Psoas muscle (tissue), 7 donors: ENCODE measurements at regions not wholly inside any gene's neighbourhood (a gene's known extent, or its start where the extent isn't known, plus 50 kb on each side); places are given as distances from the start of the nearest gene placed in this dataset.

ENCODE experiments used
- ATAC-seq, 4 donors: fragments of 200-7000 bp; cut with Tn5 transposase; one replicate each; pipeline ENCODE4 v1.9.1; 2020; ENCODE audit warnings: moderate library complexity in 3 of 4, mild to moderate bottlenecking in 2 of 4
- DNase-seq, 2 donors: peaks; one replicate each; pipeline ENCODE4 v3.0.0-alpha.2; 2020
- H3K27ac ChIP-seq: fragments of 200-600 bp; one replicate; pipeline ENCODE4 v1.8.0; 2022
- H3K27me3 ChIP-seq, 3 donors: fragments of 200-600 bp in 1 of 3; one replicate each; pipeline versions ENCODE4 v1.6.1 to v1.8.0; 2013 to 2022; ENCODE audit warnings: low read length in 2 of 3, mild to moderate bottlenecking in 2 of 3, moderate library complexity in 1 of 3; ENCODE audit not compliant: insufficient read depth in 3 of 3
- H3K36me3 ChIP-seq, 2 donors: fragments of 200-600 bp in 1 of 2; one replicate each; pipeline versions ENCODE4 v1.6.1 to v1.8.0; 2013 to 2022; ENCODE audit warnings: low read depth in 1 of 2, mild to moderate bottlenecking in 1 of 2, moderate library complexity in 1 of 2; ENCODE audit not compliant: insufficient read depth in 1 of 2
- H3K4me1 ChIP-seq: fragments of 200-600 bp; one replicate; pipeline ENCODE4 v1.8.0; 2022
- H3K4me3 ChIP-seq: fragments of 200-600 bp; one replicate; pipeline ENCODE4 v1.8.0; 2022; ENCODE audit warnings: mild to moderate bottlenecking
- H3K9me3 ChIP-seq: fragments of 200-600 bp; one replicate; pipeline ENCODE4 v1.8.0; 2022
- WGBS, 3 donors: extraction: QIAGEN DNeasy Blood & Tissue Kit; methylation state at CpG; one replicate each; pipeline versions ENCODE4 v1.1.6 to v1.1.7; 2013; 5-methylcytosine and 5-hydroxymethylcytosine counted together
- intact Hi-C, 2 donors: fragments of 100-400 bp; cut with DNase I; formaldehyde crosslinking; loops; one replicate each; pipeline versions ENCODE4 v1.11.0 to v1.14.2; 2022
- TF ChIP-seq, protein P1 (sequence below): fragments of 200-600 bp; IDR thresholded peaks from one replicate; pipeline ENCODE4 v1.8.0; 2022; ENCODE audit warnings: antibody characterized with exemption
- donor health status: healthy with polysubstance abuse.
- donor health status: DM: no; HTN: no; CAD: no; lungs with moderate emphysema.
- donor health status: Bipolar disorder and iron deficiency.
- donor health status: healthy.
- donor health status: DM: yes; HTN: yes; CAD: no.
- donor health status: DM: no; HTN: no; CAD: no.
- donor health status: DM: yes; HTN: yes; CAD: no.

GRCh38 chr1:217088011-217088410 is 364.8 kb upstream of the ESRRG start:
- no peak for ATAC-seq
- intact Hi-C loops = no loop called here
- WGBS, 3 donors = 50 to 66% (median 59%) methylated on average over 3 of the region's 3 CpGs
- Histone ChIP-seq H3K27ac (no peak overlapping the region), H3K36me3 (no peaks in the 10 kb centered on the region), H3K4me1 (no peaks in the 10 kb centered on the region), H3K4me3 (no peak overlapping the region), H3K9me3 (no peaks in the 10 kb centered on the region), H3K27me3 (peaks cover 0 to 4% (median 0%) of the 10 kb centered on the region in 3 donors)
- DNase-seq = no peak
- TF ChIP-seq, protein P1, sequence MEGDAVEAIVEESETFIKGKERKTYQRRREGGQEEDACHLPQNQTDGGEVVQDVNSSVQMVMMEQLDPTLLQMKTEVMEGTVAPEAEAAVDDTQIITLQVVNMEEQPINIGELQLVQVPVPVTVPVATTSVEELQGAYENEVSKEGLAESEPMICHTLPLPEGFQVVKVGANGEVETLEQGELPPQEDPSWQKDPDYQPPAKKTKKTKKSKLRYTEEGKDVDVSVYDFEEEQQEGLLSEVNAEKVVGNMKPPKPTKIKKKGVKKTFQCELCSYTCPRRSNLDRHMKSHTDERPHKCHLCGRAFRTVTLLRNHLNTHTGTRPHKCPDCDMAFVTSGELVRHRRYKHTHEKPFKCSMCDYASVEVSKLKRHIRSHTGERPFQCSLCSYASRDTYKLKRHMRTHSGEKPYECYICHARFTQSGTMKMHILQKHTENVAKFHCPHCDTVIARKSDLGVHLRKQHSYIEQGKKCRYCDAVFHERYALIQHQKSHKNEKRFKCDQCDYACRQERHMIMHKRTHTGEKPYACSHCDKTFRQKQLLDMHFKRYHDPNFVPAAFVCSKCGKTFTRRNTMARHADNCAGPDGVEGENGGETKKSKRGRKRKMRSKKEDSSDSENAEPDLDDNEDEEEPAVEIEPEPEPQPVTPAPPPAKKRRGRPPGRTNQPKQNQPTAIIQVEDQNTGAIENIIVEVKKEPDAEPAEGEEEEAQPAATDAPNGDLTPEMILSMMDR = no peak

DNA sequence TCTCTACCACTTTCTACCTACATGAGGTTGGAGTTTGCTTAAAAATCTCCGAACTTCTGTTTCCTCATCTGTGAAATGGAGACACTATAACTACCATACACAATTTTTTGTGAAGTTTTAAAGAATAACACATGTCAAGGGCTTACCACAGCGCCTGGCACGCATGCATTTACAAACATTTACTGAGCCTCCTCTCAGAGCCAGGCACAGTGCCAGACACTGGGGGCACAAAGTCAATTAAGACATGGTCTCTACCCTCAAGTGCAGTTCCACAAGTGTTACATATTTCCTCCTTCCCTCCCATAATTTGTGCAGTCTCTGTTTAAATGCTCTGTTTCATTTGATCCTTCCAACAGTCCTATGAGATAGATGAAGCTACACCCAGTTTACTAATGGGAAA is 356.4 kb upstream of the ESRRG start:
- H3K27ac ChIP-seq = no peak overlapping the region
- ATAC-seq (no peak), DNase-seq (no peak)
- intact Hi-C loops = loop anchor here in 1 of 2 donors (5.0 kb wide), 1 partner anchor 332 kb away; no protein-coding TSS in a partner anchor
- no peaks in the 10 kb centered on the region for H3K36me3 ChIP-seq
- H3K9me3 ChIP-seq = no peaks in the 10 kb centered on the region
- WGBS, 3 donors = 88 to 89% (median 89%) methylated on average over 3 of the region's 3 CpGs
- H3K4me3 ChIP-seq = no peak overlapping the region
- TF ChIP-seq, protein P1 = no peak
- no peaks in the 10 kb centered on the region for H3K27me3 ChIP-seq
- peaks cover 4% of the 10 kb centered on the region for H3K4me1 ChIP-seq

- Histone ChIP-seq H3K4me1 (peaks cover 4% of the 10 kb centered on the region), H3K27me3 (no peaks in the 10 kb centered on the region), H3K9me3 (no peaks in the 10 kb centered on the region), H3K36me3 (no peaks in the 10 kb centered on the region), H3K27ac (peak overlapping the region; percentile 48), H3K4me3 (peak overlapping the region; percentile 54)
- WGBS, 3 donors = 21 to 55% (median 44%) methylated on average over 1 of the region's 1 CpG
- intact Hi-C loops = loop anchor here in 1 of 2 donors (5.0 kb wide), 1 partner anchor 332 kb away; no protein-coding TSS in a partner anchor
- DNase-seq (no peak), ATAC-seq (peak in 1 of 4 donors; percentile 55)
- TF ChIP-seq, protein P1 = no peak
These were observed 355.7 kb upstream of the ESRRG start for GRCh38 chr1:217078959-217079358.

- DNase-seq (no peak), ATAC-seq (peak; percentile 64 to 79 (median 70))
- 22 to 30% (median 28%) methylated on average over 5 of the region's 5 CpGs for WGBS, 3 donors
- intact Hi-C loops = loop anchor here in 1 of 2 donors (5.0 kb wide), 1 partner anchor 331 kb away; no protein-coding TSS in a partner anchor
- Histone ChIP-seq H3K36me3 (no peaks in the 10 kb centered on the region), H3K27me3 (no peaks in the 10 kb centered on the region), H3K4me1 (peaks cover 4% of the 10 kb centered on the region), H3K9me3 (no peaks in the 10 kb centered on the region), H3K4me3 (peak overlapping the region; percentile 54), H3K27ac (peak overlapping the region; percentile 54)
- TF ChIP-seq, protein P1 = no peak
These were observed 355.0 kb upstream of the ESRRG start for GRCh38 chr1:217078078-217078690.

- intact Hi-C loops = loop anchor here in 1 of 2 donors (5.0 kb wide), 1 partner anchor 330 kb away; no protein-coding TSS in a partner anchor
- Histone ChIP-seq H3K27ac (peak overlapping the region; percentile 54), H3K36me3 (no peaks in the 10 kb centered on the region), H3K4me3 (peak overlapping the region; percentile 54), H3K4me1 (peaks cover 4% of the 10 kb centered on the region), H3K9me3 (no peaks in the 10 kb centered on the region), H3K27me3 (no peaks in the 10 kb centered on the region)
- ATAC-seq (no peak), DNase-seq (no peak)
- 32 to 52% (median 37%) methylated on average over 3 of the region's 3 CpGs for WGBS, 3 donors
- TF ChIP-seq, protein P1 = no peak
These were observed 354.2 kb upstream of the ESRRG start for GRCh38 chr1:217077426-217077825.
